Left lung (tissue), 4 donors: ENCODE measurements at regions not wholly inside any gene's neighbourhood (a gene's known extent, or its start where the extent isn't known, plus 50 kb on each side); places are given as distances from the start of the nearest gene placed in this dataset.
A peak's percentile ranks its signal among the peaks of the same experiment; 100 is the strongest.

Experiments used
- ATAC-seq: fragments of 200-7000 bp; cut with Tn5 transposase; one replicate; pipeline ENCODE4 v1.9.1; 2020; ENCODE audit warnings: moderate library complexity
- DNase-seq, 4 donors: peaks; one replicate each; pipeline ENCODE4 v3.0.0-alpha.2; 2013 to 2020
- H3K27ac ChIP-seq, 2 donors: fragments of 200-600 bp; sonication (generic) in 1 of 2; one replicate each; pipeline versions ENCODE4 v1.5.0 to v1.8.0; 2020 to 2021
- H3K27me3 ChIP-seq, 2 donors: fragments of 200-600 bp; sonication (generic) in 1 of 2; one replicate each; pipeline versions ENCODE4 v1.5.0 to v1.8.0; 2020 to 2021
- H3K36me3 ChIP-seq, 2 donors: fragments of 200-600 bp; sonication (generic) in 1 of 2; one replicate each; pipeline versions ENCODE4 v1.5.0 to v1.8.0; 2020 to 2021
- H3K4me1 ChIP-seq, 2 donors: fragments of 200-600 bp; one replicate each; pipeline ENCODE4 v1.8.0; 2021
- H3K4me3 ChIP-seq, 2 donors: fragments of 200-600 bp; sonication (generic) in 1 of 2; one replicate each; pipeline versions ENCODE4 v1.5.0 to v1.8.0; 2020 to 2021; ENCODE audit warnings: mild to moderate bottlenecking in 1 of 2
- H3K9me3 ChIP-seq, 2 donors: fragments of 200-600 bp; sonication (generic) in 1 of 2; one replicate each; pipeline versions ENCODE4 v1.5.0 to v1.8.0; 2020 to 2021
- intact Hi-C, 2 donors: fragments of 100-400 bp; cut with DNase I; formaldehyde crosslinking; loops; one replicate each; pipeline versions ENCODE4 v1.11.2 to v1.14.2; 2022
- TF ChIP-seq, protein P1 (sequence below), 2 donors: fragments of 200-600 bp; sonication (generic) in 1 of 2; IDR thresholded peaks; one replicate each; pipeline versions ENCODE4 v1.5.0 to v1.8.0; 2021; ENCODE audit warnings: antibody characterized with exemption in 2 of 2
- donor health status: DM: no; HTN: yes; CAD: no.
- donor health status: DM: no; HTN: no; CAD: no.

DNA sequence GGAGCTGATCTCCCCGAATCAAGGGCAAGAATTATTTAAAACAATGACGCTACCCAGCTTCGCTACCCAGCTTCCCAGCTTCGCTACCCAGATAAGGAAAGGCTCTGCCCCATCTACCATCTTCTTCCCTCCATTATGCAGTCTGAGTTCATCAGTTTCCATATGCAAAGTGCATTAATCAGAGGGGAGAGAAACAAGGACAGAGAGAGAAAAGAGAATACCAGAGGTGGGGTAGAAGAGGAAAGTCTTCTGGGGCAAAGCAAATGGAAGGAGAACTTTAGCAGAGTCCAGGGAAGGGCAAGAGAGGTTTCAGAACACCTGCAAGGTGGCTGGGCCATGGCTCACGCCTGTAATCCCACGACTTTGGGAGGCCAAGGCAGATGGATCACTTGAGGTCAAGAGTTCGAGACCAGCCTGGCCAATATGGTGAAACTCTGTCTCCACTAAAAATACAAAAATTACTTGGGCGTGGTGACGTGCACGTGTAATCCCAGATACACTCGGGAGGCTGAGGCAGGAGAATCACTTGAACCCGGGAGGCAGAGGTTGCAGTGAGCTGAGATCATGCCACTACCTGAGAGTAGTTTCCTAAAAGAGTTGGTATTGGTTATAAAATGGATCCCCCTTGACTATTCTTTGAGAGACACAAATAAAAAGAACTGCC is 70.4 kb upstream of the SPATA12 start:
- H3K27ac ChIP-seq, result no peak overlapping the region
- ATAC-seq, result no peak

GRCh38 chr3:56989169-56989976 is 71.1 kb upstream of the SPATA12 start:
- Histone ChIP-seq H3K36me3 (no peaks in the 10 kb centered on the region), H3K27ac (no peak overlapping the region), H3K27me3 (peaks cover 0 to 5% of the 10 kb centered on the region in 2 donors), H3K4me3 (no peak overlapping the region), H3K4me1 (peaks cover 0 to 13% of the 10 kb centered on the region in 2 donors), H3K9me3 (no peaks in the 10 kb centered on the region)
- TF ChIP-seq, protein P1, sequence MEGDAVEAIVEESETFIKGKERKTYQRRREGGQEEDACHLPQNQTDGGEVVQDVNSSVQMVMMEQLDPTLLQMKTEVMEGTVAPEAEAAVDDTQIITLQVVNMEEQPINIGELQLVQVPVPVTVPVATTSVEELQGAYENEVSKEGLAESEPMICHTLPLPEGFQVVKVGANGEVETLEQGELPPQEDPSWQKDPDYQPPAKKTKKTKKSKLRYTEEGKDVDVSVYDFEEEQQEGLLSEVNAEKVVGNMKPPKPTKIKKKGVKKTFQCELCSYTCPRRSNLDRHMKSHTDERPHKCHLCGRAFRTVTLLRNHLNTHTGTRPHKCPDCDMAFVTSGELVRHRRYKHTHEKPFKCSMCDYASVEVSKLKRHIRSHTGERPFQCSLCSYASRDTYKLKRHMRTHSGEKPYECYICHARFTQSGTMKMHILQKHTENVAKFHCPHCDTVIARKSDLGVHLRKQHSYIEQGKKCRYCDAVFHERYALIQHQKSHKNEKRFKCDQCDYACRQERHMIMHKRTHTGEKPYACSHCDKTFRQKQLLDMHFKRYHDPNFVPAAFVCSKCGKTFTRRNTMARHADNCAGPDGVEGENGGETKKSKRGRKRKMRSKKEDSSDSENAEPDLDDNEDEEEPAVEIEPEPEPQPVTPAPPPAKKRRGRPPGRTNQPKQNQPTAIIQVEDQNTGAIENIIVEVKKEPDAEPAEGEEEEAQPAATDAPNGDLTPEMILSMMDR (IDR thresholded peaks at IDR 0.05), result no peak
- intact Hi-C loops, result loop anchor here (5.0 to 10.0 kb wide), 2 partner anchors 285 to 287 kb away; no protein-coding TSS in a partner anchor
- DNase-seq (peak in 1 of 4 donors; percentile 53), ATAC-seq (peak; percentile 12)

More for the DNA sequence above, 70.4 kb upstream of the SPATA12 start:
- intact Hi-C loops, result loop anchor here (5.0 to 10.0 kb wide), 3 partner anchors 235 to 288 kb away; partner anchors contain the start of gene APPL1 (in 1 of the 2)
- Histone ChIP-seq H3K36me3 (no peaks in the 10 kb centered on the region), H3K4me1 (peaks cover 0 to 13% of the 10 kb centered on the region in 2 donors), H3K9me3 (no peaks in the 10 kb centered on the region), H3K4me3 (no peak overlapping the region), H3K27me3 (peaks cover 0 to 5% of the 10 kb centered on the region in 2 donors)
- TF ChIP-seq, protein P1 (IDR thresholded peaks at IDR 0.05), result no peak
- no peak for DNase-seq

- peak in 3 of 4 donors; percentile 72 to 91 (median 86) for DNase-seq
- no peaks in the 10 kb centered on the region for H3K9me3 ChIP-seq
- peak; percentile 94 for ATAC-seq
- H3K27me3 ChIP-seq, result peaks cover 0 to 5% of the 10 kb centered on the region in 2 donors
- no peaks in the 10 kb centered on the region for H3K36me3 ChIP-seq
- H3K4me1 ChIP-seq, result peaks cover 0 to 13% of the 10 kb centered on the region in 2 donors
- TF ChIP-seq, protein P1 (IDR thresholded peaks at IDR 0.05), result peak; percentile 78
- intact Hi-C loops, result loop anchor here (5.0 to 10.0 kb wide), 2 partner anchors 284 to 286 kb away; no protein-coding TSS in a partner anchor
- no peak overlapping the region for H3K27ac ChIP-seq
- H3K4me3 ChIP-seq, result no peak overlapping the region
Observed at GRCh38 chr3:56988458-56989168, 71.9 kb upstream of the SPATA12 start.

GRCh38 chr3:56987238-56987895 is 73.1 kb upstream of the SPATA12 start:
- Histone ChIP-seq H3K27ac (no peak overlapping the region), H3K9me3 (no peaks in the 10 kb centered on the region), H3K4me1 (peaks cover 0 to 13% of the 10 kb centered on the region in 2 donors), H3K36me3 (no peaks in the 10 kb centered on the region), H3K27me3 (peaks cover 0 to 5% of the 10 kb centered on the region in 2 donors), H3K4me3 (no peak overlapping the region)
- DNase-seq, result no peak
- intact Hi-C loops, result loop anchor here (5.0 to 10.0 kb wide), 2 partner anchors 283 to 285 kb away; no protein-coding TSS in a partner anchor
- TF ChIP-seq, protein P1 (IDR thresholded peaks at IDR 0.05), result no peak
- no peak for ATAC-seq
